ENCODE measurements at regions not wholly inside any gene's neighbourhood (a gene's known extent, or its start where the extent isn't known, plus 50 kb on each side); places are given as distances from the start of the nearest gene placed in this dataset.
"Not testable (repeated sequence)": the region's sequence is repeated elsewhere in the genome, so short reads cannot be mapped to it uniquely, and the experiment has no call there.

DNA sequence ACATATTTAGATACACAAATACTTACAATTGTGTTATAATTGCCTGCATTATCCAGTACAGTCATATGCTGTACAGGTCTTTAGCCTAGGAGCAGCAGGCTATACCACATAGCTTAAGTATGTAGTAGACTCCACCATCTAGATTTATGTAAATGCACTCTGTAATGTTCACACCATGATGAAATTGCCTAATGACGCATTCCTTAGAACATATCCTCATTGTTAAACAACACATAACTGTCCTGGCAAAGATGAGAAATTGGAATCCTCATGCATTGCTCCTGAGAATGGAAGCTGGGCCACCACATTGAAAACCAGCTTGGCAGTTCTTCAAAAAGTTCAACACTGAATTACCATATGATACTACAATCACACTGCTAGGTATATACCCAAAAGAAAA is 1002.8 kb upstream of the CELF2 start:
- DNase-seq (ENCODE audit: low spot score) = no peak

DNA sequence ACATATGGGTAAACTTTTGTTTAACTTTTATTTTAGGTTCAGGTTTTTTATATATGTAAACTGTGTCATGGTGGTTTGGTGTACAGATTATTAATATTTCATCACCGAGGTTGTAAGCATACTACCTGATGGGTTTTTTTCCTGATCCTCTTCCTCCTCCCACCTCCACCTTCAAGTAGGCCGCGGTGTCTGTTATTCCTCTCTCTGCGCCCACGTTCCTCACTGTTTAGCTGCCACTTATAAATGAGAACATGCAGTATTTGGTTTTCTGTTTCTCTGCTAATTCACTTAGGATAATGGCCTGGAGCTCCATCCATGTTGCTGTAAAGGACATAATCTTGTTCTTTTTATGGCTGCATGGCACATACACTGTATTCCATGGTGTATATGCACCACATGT is 1000.0 kb upstream of the CELF2 start:
- DNase-seq (ENCODE audit: low spot score) = no peak

DNA sequence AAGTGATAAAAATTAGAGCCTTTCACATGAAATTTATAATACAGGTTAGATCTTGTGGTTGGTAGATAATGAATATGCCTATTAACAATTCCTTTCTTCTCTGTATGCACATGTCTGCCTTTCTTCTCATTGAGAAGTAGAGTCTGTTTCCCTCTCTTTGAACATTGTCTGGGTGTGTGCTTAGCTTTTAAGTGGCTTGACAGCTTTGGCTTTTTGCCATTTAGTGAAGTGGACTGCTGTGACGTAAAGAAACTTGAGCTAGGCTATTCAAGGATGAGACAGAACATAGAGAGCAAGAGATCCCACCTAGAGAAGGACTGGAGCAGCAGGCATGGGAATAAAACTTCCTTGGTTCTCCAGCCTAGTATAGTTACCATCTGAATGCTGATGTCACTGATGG is 996.7 kb upstream of the CELF2 start:
- no peak for DNase-seq (ENCODE audit: low spot score)

DNA sequence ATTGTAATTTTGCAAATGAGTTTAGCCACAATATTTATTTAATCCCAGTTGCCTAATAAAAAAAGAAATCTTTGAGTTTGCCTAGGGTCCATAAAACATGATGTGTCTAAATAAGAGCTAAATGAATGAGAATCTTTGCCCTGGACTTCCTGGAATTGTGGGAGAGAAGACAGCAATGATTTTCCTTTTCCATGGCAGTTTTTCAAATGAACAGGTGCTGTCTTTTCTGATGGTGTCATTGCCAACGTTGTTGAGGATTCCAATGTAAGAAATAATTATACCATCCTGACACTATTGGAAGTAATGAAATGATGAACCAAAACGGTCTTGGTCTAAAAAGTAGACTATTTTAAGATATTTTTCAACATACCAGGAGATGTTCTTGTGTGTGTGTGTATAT is 984.7 kb upstream of the CELF2 start:
- DNase-seq (ENCODE audit: low spot score) = no peak

DNA sequence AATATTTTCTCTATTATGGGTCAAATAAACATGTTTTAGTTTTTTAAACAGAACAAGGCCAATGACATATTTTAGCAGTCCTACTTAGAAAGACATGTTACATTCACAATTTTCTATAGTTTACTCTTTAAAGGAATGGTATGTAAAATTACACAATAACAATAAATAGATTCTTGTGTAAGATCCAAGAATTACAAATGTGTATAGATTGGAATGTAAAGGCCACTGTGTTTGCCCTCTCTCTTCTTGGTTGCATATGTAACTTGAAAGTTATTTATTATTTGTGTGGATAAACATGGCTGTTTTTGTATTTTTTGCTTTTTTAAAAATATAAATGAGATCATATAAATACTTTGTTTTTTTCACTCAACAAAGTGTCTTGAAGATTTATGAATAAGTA is 979.3 kb upstream of the CELF2 start:
- no peak for DNase-seq (ENCODE audit: low spot score)

DNA sequence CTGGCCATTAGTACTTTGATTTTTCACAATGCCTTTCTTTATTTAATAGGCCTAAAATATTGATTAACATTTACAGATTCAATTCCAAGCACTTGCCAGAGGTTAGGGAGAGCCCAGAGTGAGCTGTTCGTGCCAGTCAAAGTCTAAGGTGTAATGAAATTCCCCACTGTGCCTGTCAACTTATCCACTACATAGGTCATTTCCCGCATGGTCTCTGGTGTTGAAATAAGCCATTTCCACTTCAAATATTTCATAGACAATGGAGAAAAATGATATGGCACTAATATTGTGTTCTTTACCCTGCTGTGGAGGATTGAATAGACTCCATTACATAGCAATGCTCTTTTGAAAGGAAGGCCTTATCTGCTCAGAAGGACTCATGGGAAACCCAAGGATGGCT is 978.1 kb upstream of the CELF2 start:
- DNase-seq (ENCODE audit: low spot score) = no peak

DNA sequence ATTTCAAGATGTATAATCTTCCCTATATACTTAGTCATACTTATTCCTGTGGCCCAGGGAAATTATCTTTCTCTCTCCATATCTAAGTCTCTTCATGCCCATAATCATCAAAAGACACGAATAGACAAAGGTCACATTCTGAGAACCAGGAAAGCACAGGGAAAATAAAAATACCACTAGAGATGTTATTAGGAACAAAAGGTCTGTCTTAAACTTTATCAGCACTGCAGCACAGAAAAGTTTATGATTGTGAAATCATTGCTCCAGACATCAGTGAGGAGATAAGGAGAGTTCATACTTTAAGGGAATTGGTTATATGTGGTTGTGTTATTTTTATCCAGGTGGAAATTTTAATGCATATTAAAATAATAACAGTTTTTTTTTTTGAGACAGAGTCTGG is 974.6 kb upstream of the CELF2 start:
- DNase-seq (ENCODE audit: low spot score) = no peak

DNA sequence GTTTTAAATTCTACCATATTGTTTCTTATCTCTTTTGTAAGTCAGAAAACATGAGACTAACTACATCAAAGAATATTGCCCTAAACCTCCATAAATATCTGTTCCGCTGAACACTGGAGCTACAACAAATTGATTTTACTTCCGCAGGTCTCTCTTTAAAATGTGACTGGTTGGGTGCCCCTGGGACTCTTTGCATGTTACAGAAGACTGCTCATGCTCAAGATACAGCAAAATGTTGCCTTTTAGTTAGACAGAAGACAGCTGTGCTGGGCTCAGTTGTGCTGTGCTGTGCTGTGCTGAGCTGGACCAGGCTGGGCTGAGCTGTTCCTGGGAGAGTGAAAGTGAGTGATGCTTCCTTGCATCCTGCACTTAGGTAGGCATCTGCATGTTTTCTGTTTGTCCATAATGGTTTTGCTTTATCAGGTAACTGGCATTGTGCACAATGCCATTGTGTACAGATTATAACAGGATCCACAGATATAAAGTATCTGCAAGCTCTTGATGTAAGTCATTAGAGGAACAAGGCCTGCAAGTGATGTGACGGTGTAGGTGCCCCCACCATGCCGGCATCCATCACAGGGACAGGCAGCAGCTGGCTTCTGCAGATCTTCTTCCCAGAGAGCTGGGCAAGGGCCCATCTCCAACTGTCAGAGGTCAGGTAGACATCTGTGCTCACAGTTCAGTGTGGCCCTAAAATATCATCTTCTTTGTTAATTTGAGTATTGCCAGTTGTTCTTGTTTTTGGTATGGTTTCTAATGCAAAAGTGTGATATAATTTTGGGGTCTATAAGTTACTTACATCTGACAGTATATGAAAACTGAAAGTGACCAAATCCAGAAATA is 972.5 kb upstream of the CELF2 start:
- no peak for DNase-seq (ENCODE audit: low spot score)

DNA sequence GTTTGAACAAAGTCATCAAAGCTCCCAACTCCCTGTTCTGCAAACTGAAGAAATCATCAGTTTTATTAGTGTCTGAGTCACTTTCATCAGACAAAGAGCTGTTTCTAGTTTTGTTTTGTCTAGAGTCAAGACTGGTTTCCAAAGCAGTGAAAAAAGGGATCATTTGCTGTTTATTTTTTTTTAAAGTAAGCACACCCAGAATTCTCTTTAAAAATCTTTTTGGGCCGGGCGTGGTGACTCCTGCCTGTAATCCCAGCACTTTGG is 972.0 kb upstream of the CELF2 start:
- DNase-seq (ENCODE audit: low spot score) = peak; percentile 9

DNA sequence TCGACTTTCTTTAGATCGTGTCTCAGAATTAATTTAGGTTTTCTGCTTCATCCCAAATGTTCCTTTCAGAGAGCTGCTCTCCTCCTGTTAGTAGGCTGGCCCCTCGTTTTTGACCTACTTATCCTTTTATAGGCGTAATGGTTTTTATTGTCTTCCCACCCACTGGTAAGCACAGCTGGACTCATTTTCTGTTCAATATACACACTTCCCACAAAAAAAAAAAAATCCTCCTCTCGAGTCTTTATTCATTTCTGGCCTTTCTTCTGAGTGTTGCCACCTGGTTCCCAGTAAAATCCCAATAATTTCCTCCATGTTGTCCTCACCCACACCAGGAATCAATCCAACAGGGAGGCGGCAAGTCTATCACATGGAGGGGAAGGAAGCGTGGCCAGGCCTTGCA is 970.2 kb upstream of the CELF2 start:
- DNase-seq (ENCODE audit: low spot score) = no peak

DNA sequence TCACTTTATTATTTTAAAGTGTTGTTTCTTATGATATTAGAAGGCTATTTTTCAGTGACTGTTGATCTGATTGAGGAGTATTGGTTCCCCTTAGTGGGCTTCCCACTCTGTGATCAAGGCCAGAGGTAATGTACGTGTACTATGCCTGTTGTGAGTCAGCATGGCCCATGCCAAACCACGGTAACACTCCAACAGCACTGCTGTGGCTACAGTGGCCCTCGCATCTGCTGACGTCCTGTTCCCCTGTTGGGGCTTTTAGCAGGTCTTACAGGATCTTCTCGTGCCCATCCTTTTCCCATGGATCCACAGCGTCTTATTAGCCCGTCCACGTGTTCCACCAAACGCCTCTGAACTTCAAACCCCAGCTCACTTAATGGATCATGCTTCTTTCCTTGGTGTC is 964.6 kb upstream of the CELF2 start:
- no peak for DNase-seq (ENCODE audit: low spot score)

DNA sequence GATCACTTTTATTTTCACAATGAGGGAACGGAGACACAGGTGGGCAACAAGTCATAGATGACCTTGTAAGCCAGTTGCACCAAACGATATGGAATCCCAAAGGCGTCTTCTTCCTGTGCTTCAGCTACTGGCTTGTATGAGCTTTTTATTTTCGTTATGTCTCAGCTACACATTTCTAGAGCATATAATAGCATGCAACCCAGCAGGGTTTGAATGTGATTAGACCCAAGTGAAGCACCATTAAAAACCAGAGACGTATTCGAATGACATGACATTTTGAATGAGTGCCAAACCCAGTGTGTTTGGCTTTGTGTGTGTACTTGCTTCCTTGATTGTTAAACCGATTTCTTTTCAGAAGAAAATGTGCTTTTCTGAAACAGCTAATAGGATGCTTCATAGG is 963.2 kb upstream of the CELF2 start:
- DNase-seq (ENCODE audit: low spot score) = no peak

DNA sequence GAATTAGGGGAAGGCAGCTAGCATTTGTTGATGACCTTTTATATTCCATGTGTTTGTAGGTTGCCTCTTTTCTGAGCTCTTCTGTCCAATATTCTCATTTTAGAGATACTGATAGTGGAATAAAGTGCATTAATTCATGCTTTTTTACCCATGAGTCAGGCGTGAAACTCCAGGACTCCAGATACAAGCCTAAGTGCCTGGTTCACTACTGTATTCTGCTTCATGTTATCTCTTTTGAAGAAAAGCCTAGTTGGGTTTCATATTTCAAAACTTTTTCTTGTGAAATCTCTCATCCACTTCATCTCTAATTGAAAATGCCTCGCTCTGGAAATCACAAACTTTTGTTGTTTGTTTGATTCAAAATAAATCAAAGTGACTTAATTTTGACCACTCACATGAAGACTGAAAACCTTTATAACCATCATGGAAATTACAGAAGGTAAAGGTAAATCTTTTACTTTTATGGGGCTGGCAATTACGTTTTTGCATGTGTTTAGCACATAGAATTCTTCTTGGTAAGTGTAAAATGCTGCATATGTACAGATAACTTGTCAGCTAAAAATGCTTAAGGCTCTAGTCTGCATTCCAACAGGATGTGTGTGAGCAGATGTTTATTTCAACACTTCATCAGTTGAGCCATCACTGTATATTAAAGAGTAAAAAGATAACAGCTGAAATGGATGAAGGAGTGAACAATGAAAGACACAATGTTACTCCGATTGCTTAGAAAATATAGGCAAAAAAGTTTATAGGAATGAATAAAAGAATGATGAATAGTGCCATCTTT is 961.8 kb upstream of the CELF2 start:
- no peak for DNase-seq (ENCODE audit: low spot score)

DNA sequence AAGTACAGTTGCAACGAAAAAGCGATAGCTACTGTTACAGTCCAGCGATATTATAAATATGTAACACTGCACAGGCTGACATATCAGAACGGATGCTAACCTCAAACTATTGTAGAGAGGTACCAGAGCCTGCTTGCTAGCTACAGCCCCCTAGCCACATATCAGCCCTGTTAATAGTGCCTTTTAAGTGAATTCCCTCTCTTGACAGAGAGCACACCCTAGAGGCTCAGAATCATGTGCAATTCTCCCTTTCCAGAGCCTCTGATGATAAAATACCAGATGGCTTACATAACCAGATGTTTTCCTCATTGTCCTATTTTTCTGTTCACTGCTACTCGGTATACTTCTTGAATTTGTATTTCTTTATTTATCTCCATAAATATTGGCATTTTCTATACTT is 960.7 kb upstream of the CELF2 start:
- no peak for DNase-seq (ENCODE audit: low spot score)

DNA sequence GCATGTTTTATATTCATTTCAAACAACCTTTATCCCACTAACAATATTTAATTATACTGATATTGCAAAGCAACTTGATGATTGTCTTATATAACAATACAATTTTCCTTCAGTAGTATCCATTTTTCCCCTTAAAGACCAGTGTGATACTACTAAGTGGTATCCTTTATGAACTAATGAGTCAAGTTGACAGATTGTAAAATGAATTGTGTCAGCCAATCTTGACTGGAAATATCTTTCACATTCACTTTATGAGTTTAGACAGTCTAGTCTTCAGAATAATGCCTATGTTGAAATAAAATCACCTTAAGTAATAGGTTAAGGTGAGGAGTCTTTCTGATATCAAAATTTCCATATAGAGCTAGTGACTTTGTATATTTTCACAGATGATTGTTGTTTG is 950.0 kb upstream of the CELF2 start:
- no peak for DNase-seq (ENCODE audit: low spot score)

DNA sequence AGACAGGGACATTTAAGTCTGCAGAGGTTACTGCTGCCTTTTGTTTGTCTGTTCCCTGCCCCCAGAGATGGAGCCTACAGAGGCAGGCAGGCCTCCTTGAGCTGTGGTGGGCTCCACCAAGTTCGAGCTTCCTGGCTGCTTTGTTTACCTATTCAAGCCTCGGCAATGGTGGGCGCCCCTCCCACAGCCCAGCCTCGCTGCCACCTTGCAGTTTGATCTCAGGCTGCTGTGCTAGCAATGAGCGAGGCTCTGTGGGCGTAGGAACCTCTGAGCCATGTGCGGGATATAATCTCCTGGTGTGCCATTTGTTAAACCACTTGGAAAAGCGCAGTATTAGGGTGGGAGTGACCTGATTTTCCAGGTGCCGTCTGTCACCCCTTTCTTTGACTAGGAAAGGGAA is 942.8 kb upstream of the CELF2 start:
- DNase-seq (ENCODE audit: low spot score) = not testable (repeated sequence)

DNA sequence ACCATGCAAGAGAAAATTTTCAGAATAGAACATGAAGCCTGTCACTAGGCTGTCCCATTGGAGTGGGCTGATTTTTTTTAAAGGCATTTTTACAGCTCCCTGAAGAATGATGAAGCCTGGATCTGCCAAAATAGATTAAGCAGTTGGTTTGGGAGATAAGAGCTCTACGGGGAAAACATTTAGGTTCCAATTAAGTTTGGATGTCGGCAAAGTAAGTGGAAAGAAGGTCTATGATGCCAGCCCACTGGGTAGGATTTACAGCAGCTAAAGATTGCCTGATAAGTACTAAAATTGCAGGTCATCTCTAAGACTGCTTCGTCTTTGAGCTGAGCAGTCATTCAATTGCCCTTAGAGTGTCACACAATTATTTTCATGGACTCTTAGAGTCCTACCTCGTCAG is 939.2 kb upstream of the CELF2 start:
- no peak for DNase-seq (ENCODE audit: low spot score)

DNA sequence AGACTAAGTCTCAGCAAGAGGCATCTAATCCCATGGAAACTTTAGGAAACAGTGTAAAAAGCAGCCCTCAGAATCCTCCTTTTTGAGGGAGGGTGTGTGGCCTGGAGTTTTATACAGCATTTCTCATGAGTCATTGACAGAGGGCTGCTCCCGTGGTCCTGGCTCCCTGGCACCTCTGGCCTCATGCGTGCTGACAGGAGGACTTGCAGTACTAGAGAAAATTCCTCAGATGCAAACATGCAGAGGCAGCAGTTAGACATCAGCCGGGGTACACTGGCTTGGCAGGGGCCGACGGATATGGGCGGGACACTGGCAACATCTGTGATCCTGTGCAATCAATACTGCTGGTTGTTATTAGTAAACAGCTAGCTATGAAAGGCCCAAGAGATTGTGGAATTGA is 925.1 kb upstream of the CELF2 start:
- peak; percentile 62 for DNase-seq (ENCODE audit: low spot score)

DNA sequence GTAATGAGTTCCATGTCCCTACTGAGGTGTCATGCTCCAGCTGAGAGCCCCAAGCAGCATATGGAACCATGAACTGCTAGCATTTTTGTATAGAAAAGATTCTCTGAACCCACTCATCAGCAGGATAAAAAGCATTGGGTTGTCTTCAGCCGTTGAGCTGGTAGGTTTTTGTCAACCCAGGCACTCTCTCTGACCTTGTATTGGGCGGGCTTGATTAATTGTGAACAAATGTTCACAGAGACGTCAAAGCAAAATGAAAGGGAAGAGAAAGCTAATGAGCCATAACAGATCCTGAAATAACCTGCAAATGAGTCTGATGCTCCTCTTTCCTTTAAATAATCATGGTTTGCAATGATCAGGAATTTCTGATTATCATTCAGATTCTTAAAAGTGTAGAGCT is 924.7 kb upstream of the CELF2 start:
- DNase-seq (ENCODE audit: low spot score) = no peak

DNA sequence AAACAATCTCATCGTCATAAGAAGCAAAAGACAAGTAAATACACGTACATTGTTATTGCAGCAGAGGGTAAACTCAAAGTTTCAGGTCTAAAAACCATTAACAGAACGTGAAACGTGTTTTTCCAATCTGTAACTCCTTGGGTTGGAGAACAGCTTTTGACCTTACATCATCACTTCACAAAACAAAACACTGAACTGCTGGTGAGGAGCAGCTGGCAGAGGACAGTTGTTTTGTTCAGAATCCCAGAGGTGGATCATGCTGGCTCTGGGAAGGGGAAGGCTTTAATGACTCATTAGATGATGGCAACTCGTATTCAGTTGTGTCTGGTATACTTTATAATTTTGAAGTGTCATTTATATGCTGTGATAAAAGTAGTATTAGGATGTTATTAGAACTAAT is 923.0 kb upstream of the CELF2 start:
- no peak for DNase-seq (ENCODE audit: low spot score)

DNA sequence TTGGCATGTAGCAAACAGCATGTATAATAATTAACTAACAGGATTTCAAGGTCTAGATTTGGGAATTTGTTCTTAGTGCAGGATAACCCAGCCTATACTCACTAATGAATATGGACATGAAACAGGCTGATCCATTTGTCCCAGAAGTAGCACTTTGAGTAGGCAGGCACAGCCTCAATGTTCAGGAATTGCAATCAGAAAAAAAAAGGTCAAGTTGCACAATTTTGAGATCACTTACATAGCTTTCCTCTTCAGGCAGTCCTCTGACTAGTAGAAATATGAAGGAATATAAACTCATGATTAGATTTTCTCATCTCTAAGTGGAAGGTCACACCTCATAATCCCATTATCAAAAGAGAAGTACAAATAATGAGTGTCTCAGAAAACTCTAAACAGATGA is 921.4 kb upstream of the CELF2 start:
- DNase-seq (ENCODE audit: low spot score) = no peak

DNA sequence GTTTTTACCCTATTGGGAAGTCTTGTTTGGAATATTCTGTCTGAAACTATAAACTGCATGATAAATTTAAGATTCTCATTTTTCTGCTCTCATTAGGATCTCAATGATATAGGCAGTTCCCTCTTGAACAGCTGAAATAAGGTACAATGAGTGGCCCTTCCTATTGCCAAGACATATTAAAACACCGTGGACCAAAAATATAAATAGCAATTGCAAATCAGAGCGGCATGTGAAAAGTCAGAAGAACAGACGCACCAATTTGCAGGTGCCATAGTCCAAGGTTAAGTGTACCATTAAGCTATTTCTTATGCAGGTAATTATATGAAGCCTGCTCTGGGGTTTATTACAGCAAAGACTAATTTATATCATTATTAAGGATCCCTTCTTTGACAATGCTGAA is 920.8 kb upstream of the CELF2 start:
- no peak for DNase-seq (ENCODE audit: low spot score)

DNA sequence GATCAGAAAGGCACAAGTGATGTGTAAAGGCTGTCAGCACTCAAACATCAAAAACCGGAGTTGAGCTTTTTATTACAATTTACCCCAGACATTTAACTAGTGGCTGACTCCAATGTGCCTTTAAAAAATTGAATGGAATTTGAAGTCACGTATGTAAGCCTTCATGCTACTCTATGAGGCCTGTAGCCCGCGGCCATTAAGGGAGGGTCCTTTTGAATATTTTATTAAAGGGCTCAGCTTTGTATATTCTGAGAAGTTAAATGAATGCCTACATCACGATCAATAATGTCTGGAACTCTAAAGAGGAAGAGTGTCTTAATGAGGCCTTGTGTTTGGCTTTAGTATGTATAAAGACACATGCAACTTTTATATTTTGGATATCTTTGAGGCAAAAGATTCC is 916.6 kb upstream of the CELF2 start:
- DNase-seq (ENCODE audit: low spot score) = no peak

Data from H4 (cell line).